IgD-negative memory B cell (primary cell): ENCODE measurements at regions not wholly inside any gene's neighbourhood (a gene's known extent, or its start where the extent isn't known, plus 50 kb on each side); places are given as distances from the start of the nearest gene placed in this dataset.

Experiments used
- H3K27ac Mint-ChIP-seq, 3 donors: one replicate each; pipeline ENCODE4 v1.8.0; 2020 to 2022; ENCODE audit warnings: mild to moderate bottlenecking in 3 of 3, mixed read lengths in 3 of 3, moderate library complexity in 1 of 3
- H3K27me3 Mint-ChIP-seq: one replicate; pipeline ENCODE4 v1.8.0; 2021; ENCODE audit warnings: mixed read lengths
- H3K36me3 Mint-ChIP-seq: one replicate; pipeline ENCODE4 v1.8.0; 2020; ENCODE audit warnings: mild to moderate bottlenecking, mixed read lengths
- H3K4me1 Mint-ChIP-seq, 3 donors: one replicate each; pipeline ENCODE4 v1.8.0; 2020 to 2022; ENCODE audit warnings: mixed read lengths in 3 of 3, mild to moderate bottlenecking in 1 of 3
- H3K4me3 Mint-ChIP-seq, 4 donors: one replicate each; pipeline ENCODE4 v1.8.0; 2020 to 2022; ENCODE audit warnings: mild to moderate bottlenecking in 4 of 4, mixed read lengths in 4 of 4, moderate library complexity in 3 of 4
- H3K9me3 Mint-ChIP-seq, 3 donors: one replicate each; pipeline ENCODE4 v1.8.0; 2020 to 2021; ENCODE audit warnings: mixed read lengths in 3 of 3, mild to moderate bottlenecking in 1 of 3

DNA sequence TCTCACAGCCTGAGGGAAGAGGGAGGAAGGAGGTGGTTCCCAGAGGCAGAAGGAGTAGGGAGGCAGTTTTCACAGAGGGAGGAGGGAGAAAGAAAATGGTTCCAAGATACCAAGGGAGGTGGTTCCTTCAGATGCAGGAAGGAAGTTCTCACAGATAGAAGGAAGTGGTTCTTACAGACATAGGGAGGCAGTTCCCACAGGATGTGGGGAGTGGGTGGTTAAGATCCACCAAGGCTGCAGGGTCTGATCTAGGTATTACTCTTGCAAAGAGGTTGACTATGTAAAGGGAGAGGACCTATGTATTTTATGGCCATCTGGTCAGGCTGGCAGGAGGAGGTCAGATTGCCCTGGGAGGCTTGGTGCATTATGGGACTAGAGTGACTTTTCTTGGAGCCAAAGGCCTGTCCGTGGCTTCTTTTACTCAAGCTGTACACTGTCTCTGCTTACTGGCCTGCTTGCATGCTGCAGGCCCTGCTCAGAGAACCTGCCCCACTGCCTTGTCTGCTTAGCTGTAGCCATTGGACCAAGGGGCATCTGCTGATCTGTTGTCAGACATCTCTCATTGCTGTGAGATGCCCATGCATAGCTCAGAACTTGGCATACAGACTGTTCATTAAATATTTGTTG, 283.7 kb downstream of the DHX35 start:
- peaks cover 5% of the 10 kb centered on the region for H3K36me3 Mint-ChIP-seq
- peaks cover 0 to 4% (median 0%) of the 10 kb centered on the region in 3 donors for H3K4me1 Mint-ChIP-seq
- peak overlapping the region in 1 of 3 donors; percentile 75 for H3K27ac Mint-ChIP-seq
- peaks cover 0 to 2% (median 0%) of the 10 kb centered on the region in 3 donors for H3K9me3 Mint-ChIP-seq
- H3K27me3 Mint-ChIP-seq = peaks cover 1% of the 10 kb centered on the region
- no peak overlapping the region for H3K4me3 Mint-ChIP-seq

DNA sequence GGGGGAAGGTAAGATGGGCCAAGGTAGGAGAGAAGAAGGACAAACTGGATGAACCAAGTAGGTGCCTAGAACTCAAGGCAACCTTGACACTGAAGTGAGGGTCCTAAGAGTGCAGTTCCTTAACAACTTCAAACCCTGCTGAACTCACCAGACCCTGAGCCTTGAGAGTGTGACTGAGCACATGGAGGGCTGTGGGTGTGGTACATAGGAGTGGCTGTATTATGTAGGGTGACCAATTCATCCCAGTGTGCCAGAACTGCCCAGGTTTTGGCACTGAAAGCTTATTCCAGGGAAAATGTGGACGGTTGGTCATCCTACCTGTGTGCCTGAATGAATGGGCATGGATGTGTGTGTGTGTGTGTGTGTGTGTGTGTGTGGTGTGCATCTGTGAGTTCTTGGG, 281.8 kb downstream of the DHX35 start:
- peaks cover 6% of the 10 kb centered on the region for H3K36me3 Mint-ChIP-seq

DNA sequence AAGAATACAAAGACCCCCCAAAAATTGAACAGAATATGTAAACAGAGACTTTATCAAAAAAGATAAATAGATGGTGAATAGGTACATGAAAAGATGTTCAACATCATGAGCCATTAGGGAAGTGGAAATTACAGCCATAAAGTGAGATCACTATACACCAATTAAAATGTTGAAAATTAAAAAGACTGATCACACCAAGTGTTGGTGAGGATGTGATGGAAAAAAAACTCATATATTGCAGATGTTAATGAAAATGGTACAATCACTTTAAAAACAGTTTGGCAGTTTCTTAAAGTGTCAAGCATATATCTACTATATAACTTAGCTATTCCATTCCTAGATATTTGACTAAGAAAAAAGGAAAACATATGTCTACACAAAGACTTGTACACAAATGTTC, 280.5 kb downstream of the DHX35 start:
- Mint-ChIP-seq H3K4me1 (peaks cover 0 to 4% (median 0%) of the 10 kb centered on the region in 3 donors), H3K9me3 (peaks cover 0 to 2% (median 0%) of the 10 kb centered on the region in 3 donors), H3K36me3 (peaks cover 6% of the 10 kb centered on the region), H3K27me3 (peaks cover 1% of the 10 kb centered on the region), H3K4me3 (no peak overlapping the region), H3K27ac (no peak overlapping the region)

More for the DNA sequence above, 281.8 kb downstream of the DHX35 start:
- H3K27me3 Mint-ChIP-seq = peaks cover 1% of the 10 kb centered on the region
- H3K4me1 Mint-ChIP-seq = peaks cover 0 to 4% (median 0%) of the 10 kb centered on the region in 3 donors
- H3K4me3 Mint-ChIP-seq = no peak overlapping the region
- peaks cover 0 to 2% (median 0%) of the 10 kb centered on the region in 3 donors for H3K9me3 Mint-ChIP-seq
- no peak overlapping the region for H3K27ac Mint-ChIP-seq

DNA sequence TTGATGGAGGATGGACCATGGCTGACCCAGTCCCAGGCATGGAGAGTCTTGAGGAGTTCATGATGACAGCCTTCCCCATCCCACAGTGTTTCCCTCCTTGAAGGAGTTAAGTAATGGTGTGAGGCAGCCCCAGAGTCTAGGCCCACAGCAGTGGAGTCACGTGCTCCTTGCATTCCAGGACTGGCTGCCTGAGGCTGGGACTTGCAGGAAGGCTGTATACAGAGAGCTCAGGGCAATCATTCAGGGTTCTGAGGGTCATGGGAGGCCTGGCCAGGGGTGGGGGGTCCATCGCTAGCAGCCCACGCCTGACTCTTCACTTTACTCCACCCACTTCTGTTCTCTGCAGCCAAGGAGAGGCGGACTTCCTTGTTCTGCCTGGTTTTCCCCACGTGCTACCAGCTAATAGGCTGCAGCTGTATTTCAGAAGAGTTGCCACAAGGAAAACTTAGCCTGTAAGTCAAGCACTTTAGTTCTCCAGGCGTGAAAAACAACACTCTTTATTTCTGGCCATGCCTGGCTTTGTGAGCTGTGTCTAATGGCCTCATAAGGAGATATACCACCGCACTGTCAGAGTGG, 272.5 kb downstream of the DHX35 start:
- Mint-ChIP-seq H3K9me3 (no peaks in the 10 kb centered on the region), H3K27ac (no peak overlapping the region), H3K4me3 (no peak overlapping the region), H3K36me3 (no peaks in the 10 kb centered on the region), H3K4me1 (no peaks in the 10 kb centered on the region), H3K27me3 (peaks cover 4% of the 10 kb centered on the region)

DNA sequence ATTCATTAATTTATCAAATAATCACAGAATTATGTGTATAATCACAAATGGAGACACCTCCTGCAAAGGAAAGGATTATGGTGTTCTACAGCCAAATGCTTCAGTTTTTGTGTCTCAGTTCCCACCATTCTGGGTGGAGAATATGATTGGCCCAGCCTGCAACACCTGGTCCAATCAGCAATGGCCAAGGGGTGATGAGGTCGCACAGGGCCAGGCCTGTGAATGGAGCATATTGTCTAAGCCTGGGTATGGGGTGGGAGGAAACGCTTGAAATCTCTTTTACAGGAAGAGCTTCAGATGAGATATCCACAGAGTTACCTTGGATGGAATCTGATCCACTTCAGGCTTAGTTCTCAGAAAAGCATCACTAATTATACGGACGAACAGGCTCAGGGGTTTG, 271.6 kb downstream of the DHX35 start:
- peaks cover 4% of the 10 kb centered on the region for H3K27me3 Mint-ChIP-seq
- H3K36me3 Mint-ChIP-seq = no peaks in the 10 kb centered on the region
- H3K4me1 Mint-ChIP-seq = no peaks in the 10 kb centered on the region
- H3K27ac Mint-ChIP-seq = no peak overlapping the region
- no peak overlapping the region for H3K4me3 Mint-ChIP-seq
- H3K9me3 Mint-ChIP-seq = no peaks in the 10 kb centered on the region

DNA sequence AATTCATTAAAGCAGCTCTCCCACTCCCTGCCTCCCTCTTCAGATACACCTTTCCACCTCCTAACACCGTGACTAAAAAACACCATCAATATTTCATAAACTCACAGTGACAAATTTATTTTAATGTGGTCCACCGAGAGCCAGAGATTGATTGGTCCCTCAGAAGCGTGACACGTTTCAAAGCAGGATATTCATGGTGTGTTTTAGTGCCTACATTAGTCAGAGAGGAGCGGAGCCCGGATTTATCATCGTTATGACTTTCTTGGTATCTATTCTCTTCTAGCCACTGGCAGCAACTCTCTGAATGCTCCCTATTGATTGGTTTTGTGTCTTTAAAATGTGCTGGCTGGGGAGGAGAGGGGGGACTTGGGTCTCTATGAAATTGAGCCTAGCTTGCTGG, 265.3 kb downstream of the DHX35 start:
- peaks cover 2% of the 10 kb centered on the region for H3K27me3 Mint-ChIP-seq
- no peaks in the 10 kb centered on the region for H3K9me3 Mint-ChIP-seq
- peaks cover 0 to 2% (median 0%) of the 10 kb centered on the region in 3 donors for H3K4me1 Mint-ChIP-seq
- H3K4me3 Mint-ChIP-seq = no peak overlapping the region
- H3K36me3 Mint-ChIP-seq = no peaks in the 10 kb centered on the region
- H3K27ac Mint-ChIP-seq = no peak overlapping the region

DNA sequence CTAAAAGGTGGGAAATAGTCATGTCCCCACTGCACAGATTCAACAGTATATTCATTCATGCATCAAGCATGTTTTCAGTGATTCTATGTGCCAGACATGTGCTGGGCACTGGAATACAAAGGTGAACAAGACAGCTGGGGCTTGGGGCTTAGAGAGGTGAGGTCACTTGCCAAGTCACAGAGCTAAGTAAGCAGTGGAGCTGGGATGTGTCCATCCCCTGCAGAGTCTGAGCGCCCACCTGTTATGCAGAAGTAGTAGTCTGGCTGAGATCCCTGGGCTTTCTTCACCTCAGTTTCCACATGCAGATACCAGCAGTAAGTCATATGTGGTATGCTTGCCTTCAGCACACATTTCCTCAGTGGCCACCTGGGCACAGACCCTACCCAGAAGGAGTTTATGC, 263.8 kb downstream of the DHX35 start:
- Mint-ChIP-seq H3K9me3 (no peaks in the 10 kb centered on the region), H3K27me3 (peaks cover 2% of the 10 kb centered on the region), H3K4me3 (no peak overlapping the region), H3K4me1 (peaks cover 0 to 2% (median 0%) of the 10 kb centered on the region in 3 donors), H3K36me3 (no peaks in the 10 kb centered on the region), H3K27ac (no peak overlapping the region)

DNA sequence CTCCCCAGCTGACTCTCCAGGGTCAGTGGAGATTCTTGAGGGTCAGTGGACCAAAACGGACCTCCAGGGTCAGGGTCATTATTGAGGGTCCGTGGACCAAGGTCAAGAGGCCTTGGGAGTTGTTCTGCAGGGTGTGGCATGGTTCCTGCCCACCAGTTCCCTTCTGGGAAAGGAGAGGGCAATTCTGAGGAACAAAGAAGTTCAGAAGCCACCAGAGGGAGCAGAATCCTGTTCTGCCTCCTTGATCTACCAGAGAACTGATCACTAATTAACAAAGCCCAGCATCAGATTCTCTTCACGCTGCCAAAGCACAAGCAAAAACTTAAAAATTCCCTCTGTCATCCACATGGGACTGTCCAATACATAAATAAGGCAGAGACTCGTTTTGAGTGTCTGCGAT, 263.4 kb downstream of the DHX35 start:
- H3K36me3 Mint-ChIP-seq = no peaks in the 10 kb centered on the region
- H3K4me1 Mint-ChIP-seq = peaks cover 0 to 2% (median 0%) of the 10 kb centered on the region in 3 donors
- H3K9me3 Mint-ChIP-seq = no peaks in the 10 kb centered on the region
- peaks cover 2% of the 10 kb centered on the region for H3K27me3 Mint-ChIP-seq
- no peak overlapping the region for H3K27ac Mint-ChIP-seq
- no peak overlapping the region for H3K4me3 Mint-ChIP-seq

DNA sequence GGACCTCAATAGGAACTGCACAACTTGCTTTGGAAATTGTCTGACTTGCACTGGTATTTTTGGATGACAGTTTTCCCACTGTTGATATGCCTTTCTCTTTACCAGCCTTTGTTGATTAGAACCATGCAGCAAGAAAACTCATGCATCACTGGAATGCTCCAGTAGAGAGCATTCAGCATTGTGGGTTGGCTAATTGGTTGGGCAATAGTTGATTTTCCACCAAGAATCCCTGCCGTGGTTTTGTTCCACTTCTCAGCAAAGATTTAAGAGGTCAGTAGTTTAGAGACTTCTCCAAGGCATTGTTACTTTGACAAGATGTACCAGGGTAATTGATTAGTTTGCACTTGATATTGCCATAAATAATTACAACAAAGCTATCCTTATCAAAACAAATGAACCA, 260.0 kb downstream of the DHX35 start:
- Mint-ChIP-seq H3K4me1 (no peaks in the 10 kb centered on the region), H3K27ac (no peak overlapping the region), H3K9me3 (no peaks in the 10 kb centered on the region), H3K36me3 (no peaks in the 10 kb centered on the region), H3K4me3 (no peak overlapping the region), H3K27me3 (peaks cover 5% of the 10 kb centered on the region)

DNA sequence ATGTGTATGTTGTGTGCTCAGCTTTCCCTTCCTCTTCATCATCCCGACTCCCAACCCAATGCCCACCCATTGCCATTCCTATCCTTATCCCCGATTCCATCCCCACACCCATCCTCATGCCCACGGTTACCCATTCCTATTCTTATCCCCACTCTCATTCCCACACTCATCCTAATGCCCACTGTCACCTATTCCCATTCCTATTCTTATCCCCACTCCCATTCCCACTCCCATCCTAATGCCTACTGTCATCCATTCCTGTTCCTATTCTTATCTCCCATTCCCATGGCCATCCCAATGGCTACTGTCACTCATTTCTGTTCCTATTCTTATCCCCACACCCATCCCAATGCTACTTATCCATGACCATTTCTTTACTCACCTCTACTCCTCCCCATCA, 254.1 kb downstream of the DHX35 start:
- Mint-ChIP-seq H3K4me3 (no peak overlapping the region), H3K27ac (no peak overlapping the region), H3K36me3 (no peaks in the 10 kb centered on the region), H3K9me3 (no peaks in the 10 kb centered on the region), H3K27me3 (peaks cover 5% of the 10 kb centered on the region), H3K4me1 (no peaks in the 10 kb centered on the region)

DNA sequence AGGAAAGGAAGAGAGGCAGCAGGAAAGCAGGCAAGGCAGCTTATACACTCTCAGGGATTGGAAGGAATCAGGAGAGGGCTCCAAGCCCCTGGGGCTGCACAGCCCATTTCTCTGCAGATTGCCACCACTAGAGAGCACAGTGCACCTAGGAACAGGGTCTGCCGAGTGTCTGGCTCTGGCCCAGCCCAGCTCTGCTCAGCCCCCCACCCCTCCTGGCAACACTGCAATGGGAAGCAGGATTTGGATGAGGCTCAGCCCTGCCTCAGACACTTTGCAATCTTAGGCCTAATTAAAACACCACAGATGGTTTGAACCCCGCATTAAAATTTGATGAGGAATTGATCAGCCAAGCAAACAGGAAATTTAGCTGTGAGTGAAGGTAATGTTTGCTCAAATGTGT, 252.7 kb downstream of the DHX35 start:
- Mint-ChIP-seq H3K27ac (no peak overlapping the region), H3K4me1 (no peaks in the 10 kb centered on the region), H3K36me3 (no peaks in the 10 kb centered on the region), H3K4me3 (no peak overlapping the region), H3K27me3 (peaks cover 5% of the 10 kb centered on the region), H3K9me3 (no peaks in the 10 kb centered on the region)

DNA sequence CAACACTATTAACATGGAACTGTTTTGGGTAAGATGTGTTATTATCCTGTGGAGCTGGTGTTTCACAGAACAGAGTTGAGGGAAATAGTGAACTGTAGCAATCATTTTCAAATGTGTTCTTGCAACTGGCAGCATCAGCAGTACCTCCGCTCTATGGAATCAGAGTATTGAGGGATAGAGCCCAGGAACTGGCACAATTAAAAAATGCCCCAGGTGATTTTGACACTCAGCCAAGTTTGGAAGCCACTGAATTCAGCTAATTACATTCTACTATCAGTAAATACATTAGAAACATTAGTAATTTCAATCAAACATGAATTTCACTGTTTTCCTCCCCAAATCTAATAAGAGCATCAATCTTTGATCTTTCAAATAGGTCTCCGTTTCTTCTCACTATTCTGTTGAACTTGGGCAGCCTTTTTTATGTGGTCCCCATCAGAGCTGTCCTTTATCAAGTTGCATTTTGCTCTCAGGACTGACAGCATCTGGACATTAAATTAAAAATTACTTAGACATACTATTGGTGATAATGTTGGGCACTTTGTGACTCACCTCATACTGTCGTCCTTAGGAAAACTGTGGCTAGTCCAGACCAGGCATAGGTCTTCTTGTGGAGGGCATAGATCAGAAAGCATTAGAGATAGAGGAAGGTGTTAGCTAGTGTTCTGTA, 251.5 kb downstream of the DHX35 start:
- no peaks in the 10 kb centered on the region for H3K36me3 Mint-ChIP-seq
- no peak overlapping the region for H3K27ac Mint-ChIP-seq
- peaks cover 15% of the 10 kb centered on the region for H3K27me3 Mint-ChIP-seq
- H3K4me3 Mint-ChIP-seq = no peak overlapping the region
- no peaks in the 10 kb centered on the region for H3K4me1 Mint-ChIP-seq
- no peaks in the 10 kb centered on the region for H3K9me3 Mint-ChIP-seq

DNA sequence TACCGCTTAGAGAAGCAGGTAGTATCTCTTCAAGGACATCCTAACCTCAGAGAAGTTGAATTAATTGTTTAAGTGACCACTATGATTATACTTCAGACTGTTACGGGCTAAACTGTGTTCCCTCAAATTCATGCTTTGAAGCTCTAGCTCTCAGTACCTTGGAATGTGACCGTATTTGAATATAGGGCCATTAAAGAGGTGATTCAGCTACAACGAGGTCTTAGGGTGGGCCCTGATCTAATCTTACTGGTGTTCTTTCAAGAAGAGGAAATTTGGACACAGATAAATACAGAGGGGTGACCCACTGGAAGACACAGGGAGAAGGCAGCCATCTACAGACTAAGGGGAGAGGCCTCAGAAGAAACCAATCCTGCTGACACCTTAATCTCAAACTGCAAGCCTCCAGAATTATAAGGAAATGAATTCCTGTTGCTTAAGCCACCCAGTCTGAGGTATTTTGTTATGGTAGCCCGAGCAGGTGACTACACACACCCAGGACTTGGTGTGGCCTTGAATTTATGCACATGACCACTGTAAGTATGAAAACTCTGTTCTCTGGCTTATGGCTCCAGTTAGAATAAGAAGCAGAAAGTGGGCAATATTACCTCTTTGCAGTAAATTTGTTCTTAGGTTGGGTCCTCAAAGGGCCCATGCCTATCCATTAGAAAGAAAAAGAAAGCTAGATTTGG, 249.1 kb downstream of the DHX35 start:
- Mint-ChIP-seq H3K4me3 (no peak overlapping the region), H3K9me3 (peaks cover 0 to 4% (median 0%) of the 10 kb centered on the region in 3 donors), H3K27me3 (peaks cover 15% of the 10 kb centered on the region), H3K27ac (no peak overlapping the region), H3K36me3 (no peaks in the 10 kb centered on the region), H3K4me1 (no peaks in the 10 kb centered on the region)

DNA sequence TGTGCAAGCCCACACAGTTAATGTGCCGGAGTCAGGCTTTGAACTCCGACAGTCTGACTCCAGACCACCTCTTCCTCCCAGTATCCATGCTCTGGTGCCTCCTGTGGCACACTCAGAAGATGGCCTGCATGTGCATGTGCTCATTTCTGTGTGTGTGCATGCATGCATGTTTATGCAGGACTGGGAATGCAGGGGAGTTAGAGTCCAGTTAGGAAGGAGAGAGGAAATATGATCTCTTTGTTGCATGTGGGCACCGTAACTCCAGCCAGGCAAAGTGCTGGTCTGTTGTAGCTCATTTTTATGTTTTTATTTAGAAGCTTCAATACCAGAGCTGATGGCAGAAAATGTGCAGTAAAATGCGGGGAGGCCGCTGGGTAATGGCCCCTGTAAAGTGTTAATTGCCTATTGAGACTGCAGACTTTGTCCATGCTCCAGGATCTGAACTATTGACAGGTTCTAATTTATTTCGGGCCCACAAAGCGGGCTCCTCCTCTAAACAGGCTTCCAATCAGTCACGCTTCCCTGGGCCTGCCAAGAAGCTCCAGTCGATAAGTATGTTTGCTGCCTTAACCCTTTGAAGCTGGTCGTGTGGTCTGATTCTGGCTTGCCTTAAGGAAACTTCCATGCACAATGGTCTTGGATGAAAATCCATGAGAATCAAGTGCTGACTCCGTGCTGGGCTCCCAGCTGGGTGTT, 248.3 kb downstream of the DHX35 start:
- peaks cover 0 to 4% (median 0%) of the 10 kb centered on the region in 3 donors for H3K9me3 Mint-ChIP-seq
- H3K36me3 Mint-ChIP-seq = no peaks in the 10 kb centered on the region
- H3K4me1 Mint-ChIP-seq = no peaks in the 10 kb centered on the region
- no peak overlapping the region for H3K4me3 Mint-ChIP-seq
- peaks cover 15% of the 10 kb centered on the region for H3K27me3 Mint-ChIP-seq
- no peak overlapping the region for H3K27ac Mint-ChIP-seq
